Prostate gland (tissue), 2 donors: ENCODE measurements at regions not wholly inside any gene's neighbourhood (a gene's known extent, or its start where the extent isn't known, plus 50 kb on each side); places are given as distances from the start of the nearest gene placed in this dataset.

Source experiments
- CTCF ChIP-seq, 4 experiments: fragments of 200-600 bp in 2 of 4; fragments of 450-650 bp in 2 of 4; sonication (generic) in 2 of 4; IDR thresholded peaks; 1 replicate in 3 of 4; 2 replicates in 1 of 4; pipeline ENCODE4 v1.5.1; 2016 to 2019; ENCODE audit warnings: antibody characterized with exemption in 4 of 4, mild to moderate bottlenecking in 2 of 4, moderate library complexity in 2 of 4
- POLR2A ChIP-seq: fragments of 450-650 bp; IDR thresholded peaks from one replicate; pipeline ENCODE4 v1.6.1; 2016; ENCODE audit warnings: antibody characterized with exemption, mild to moderate bottlenecking
- POLR2AphosphoS5 ChIP-seq: sonication (generic); formaldehyde crosslinking; IDR thresholded peaks from one replicate; pipeline ENCODE4 v1.6.1; 2017; ENCODE audit warnings: antibody characterized with exemption

DNA sequence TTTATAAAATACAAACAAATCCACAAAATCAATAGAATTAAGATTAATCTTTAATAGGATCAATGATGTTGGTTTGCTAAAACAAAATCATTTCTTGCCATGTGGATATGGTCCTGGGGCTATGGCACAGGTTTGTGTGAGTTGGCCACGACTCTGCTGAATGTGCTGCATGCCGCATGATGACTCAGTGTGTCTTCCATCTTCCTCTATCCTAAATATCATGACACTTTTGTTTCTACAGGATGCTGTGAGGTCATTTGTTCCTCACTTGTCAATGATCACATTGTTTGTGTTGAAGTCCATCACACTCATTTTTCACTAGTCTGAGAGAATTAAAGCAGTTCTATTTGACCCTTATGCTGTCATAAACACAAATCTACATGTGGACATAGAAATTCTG is 167.2 kb upstream of the ZBED5 start:
- no peak for TF ChIP-seq CTCF (IDR thresholded peaks at IDR 0.05)
- no peak for TF ChIP-seq POLR2AphosphoS5
- TF ChIP-seq POLR2A = no peak
